GM12878 (cell line): ENCODE measurements at regions not wholly inside any gene's neighbourhood (a gene's known extent, or its start where the extent isn't known, plus 50 kb on each side); places are given as distances from the start of the nearest gene placed in this dataset.

Experiments used
- ATAC-seq: fragments of 200-7000 bp; cut with Tn5 transposase; 3 replicates; pipeline ENCODE4 v1.9.1; 2020; ENCODE audit warnings: mild to moderate bottlenecking, moderate library complexity
- BruUV-seq: library from RNA; stranded (reverse); fragments of 400-500 nt; replicated peaks from 2 replicates; lab custom pipeline; 2021; lab: Mats Ljungman, UMichigan
- CTCF ChIA-PET: fragments of 300-600 bp; sonication (Branson Sonifier 250); formaldehyde crosslinking; extraction: SDS; loops from one replicate; lab custom pipeline; 2021; ENCODE audit warnings: inconsistent platforms; lab: Yijun Ruan, JAX
- POLR2A ChIA-PET: fragments of 350-600 bp; formaldehyde crosslinking; extraction: SDS; loops from one replicate; lab custom pipeline; 2021; ENCODE audit warnings: inconsistent platforms; lab: Charles Lee
- RAD21 ChIA-PET: fragments of 300-600 bp; sonication (Branson Sonifier 250); formaldehyde crosslinking; loops from one replicate; lab custom pipeline; 2023; ENCODE audit warnings: antibody characterized with exemption; ENCODE audit not compliant: unreplicated experiment; lab: Charles Lee
- SMC1A ChIA-PET: fragments of 300-600 bp; sonication (Branson Sonifier 250); formaldehyde crosslinking; loops from one replicate; lab custom pipeline; 2023; ENCODE audit not compliant: unreplicated experiment, uncharacterized antibody; lab: Charles Lee
- DNase-seq: peaks from one replicate; pipeline ENCODE4 v3.0.0-alpha.2; 2011; ENCODE audit warnings: low read depth, low spot score
- FAIRE-seq: peaks from 3 replicates; lab custom pipeline; 2011; peaks lifted over from hg19 to GRCh38; lab: Jason Lieb, UNC
- H2AFZ ChIP-seq: 2 replicates; pipeline ENCODE4 v1.6.0; 2011; ENCODE audit warnings: low read depth, low read length, control low read depth; ENCODE audit not compliant: control insufficient read depth
- H3K27ac ChIP-seq: 2 replicates; pipeline ENCODE4 v1.5.1; 2011; ENCODE audit warnings: control low read depth; ENCODE audit not compliant: control insufficient read depth, insufficient read depth
- H3K27me3 ChIP-seq, 2 experiments: replicated peaks in 1 of 2; 2 replicates each; pipeline versions ENCODE4 v1.6.0 to v1.6.1; 2011; ENCODE audit warnings: low read length in 1 of 2; ENCODE audit not compliant: control insufficient read depth in 2 of 2, insufficient read depth in 2 of 2
- H3K36me3 ChIP-seq, 2 experiments: 2 replicates each; pipeline ENCODE4 v1.5.1; 2011; ENCODE audit warnings: low read length in 1 of 2; ENCODE audit not compliant: control insufficient read depth in 2 of 2, insufficient read depth in 2 of 2
- H3K4me1 ChIP-seq: 2 replicates; pipeline ENCODE4 v1.6.1; 2011; ENCODE audit warnings: mild to moderate bottlenecking, low read length, moderate library complexity, mixed read lengths; ENCODE audit not compliant: control insufficient read depth, insufficient read depth
- H3K4me2 ChIP-seq: 2 replicates; pipeline ENCODE4 v1.6.0; 2011; ENCODE audit warnings: control low read depth; ENCODE audit not compliant: control insufficient read depth, insufficient read depth
- H3K4me3 ChIP-seq: fragments of 200-600 bp; sonication (generic); 2 replicates; pipeline ENCODE4 v1.5.1; 2016
- H3K79me2 ChIP-seq: 2 replicates; pipeline ENCODE4 v1.6.0; 2011; ENCODE audit warnings: low read length; ENCODE audit not compliant: control insufficient read depth, insufficient read depth
- H3K9ac ChIP-seq: 2 replicates; pipeline ENCODE4 v1.8.0; 2011; ENCODE audit warnings: low read length, control low read depth, mixed read lengths; ENCODE audit not compliant: control insufficient read depth, insufficient read depth
- H3K9me3 ChIP-seq: replicated peaks from 3 replicates; pipeline ENCODE4 v1.5.1; 2011; ENCODE audit warnings: mild to moderate bottlenecking, low read length; ENCODE audit not compliant: control insufficient read depth, insufficient read depth
- H4K20me1 ChIP-seq: 2 replicates; pipeline ENCODE4 v1.6.0; 2011; ENCODE audit not compliant: control insufficient read depth, insufficient read depth
- BCL11A ChIP-seq: IDR thresholded peaks from 2 replicates; pipeline ENCODE4 v1.6.1; 2011; ENCODE audit warnings: low read depth, low read length
- BHLHE40 ChIP-seq, 2 experiments: fragments of 450-650 bp in 1 of 2; IDR thresholded peaks; 2 replicates each; pipeline ENCODE4 v1.6.1; 2011 to 2017; ENCODE audit warnings: low read depth in 2 of 2, borderline replicate concordance in 1 of 2, improper control_type of control experiment in 1 of 2, low read length in 1 of 2, mild to moderate bottlenecking in 1 of 2
- CBFB ChIP-seq: IDR thresholded peaks from 2 replicates; pipeline ENCODE4 v1.6.1; 2016; ENCODE audit warnings: antibody characterized with exemption, low read depth
- CEBPB ChIP-seq, 2 experiments: fragments of 150-350 bp in 1 of 2; IDR thresholded peaks; 2 replicates each; pipeline ENCODE4 v1.6.1; 2012 to 2014; ENCODE audit warnings: low read depth in 2 of 2, low read length in 2 of 2, borderline replicate concordance in 1 of 2, inconsistent platforms in 1 of 2
- ESRRA ChIP-seq: IDR thresholded peaks from 2 replicates; pipeline ENCODE4 v1.6.1; 2012; ENCODE audit warnings: mild to moderate bottlenecking, low read length, improper control_type of control experiment
- MTA2 ChIP-seq: fragments of 450-650 bp; IDR thresholded peaks from 2 replicates; pipeline ENCODE4 v1.6.1; 2016; ENCODE audit warnings: low read depth, mild to moderate bottlenecking, moderate library complexity
- NR2C1 ChIP-seq: fragments of 450-650 bp; IDR thresholded peaks from 2 replicates; pipeline ENCODE4 v1.6.1; 2017; ENCODE audit warnings: antibody characterized with exemption, mild to moderate bottlenecking, moderate library complexity
- PAX5 ChIP-seq: IDR thresholded peaks from 2 replicates; pipeline ENCODE4 v1.6.1; 2011; ENCODE audit warnings: low read depth, low read length, borderline replicate concordance
- PKNOX1 ChIP-seq: fragments of 450-650 bp; IDR thresholded peaks from 2 replicates; pipeline ENCODE4 v1.6.1; 2016; ENCODE audit warnings: mild to moderate bottlenecking
- POLR2AphosphoS2 ChIP-seq: IDR thresholded peaks from 2 replicates; pipeline ENCODE4 v1.6.1; 2011; ENCODE audit warnings: low read depth, mild to moderate bottlenecking, low read length, improper control_type of control experiment, moderate library complexity
- RBBP5 ChIP-seq: fragments of 200-600 bp; sonication (generic); conservative IDR thresholded peaks from 2 replicates; pipeline ENCODE4 v1.6.1; 2016
- SREBF2 ChIP-seq: IDR thresholded peaks from 2 replicates; pipeline ENCODE4 v1.6.1; 2012; ENCODE audit warnings: mild to moderate bottlenecking, low read length
- SUPT20H ChIP-seq: IDR thresholded peaks from 2 replicates; pipeline ENCODE4 v1.6.1; 2011; ENCODE audit warnings: low read depth, mild to moderate bottlenecking, low read length, moderate library complexity, borderline replicate concordance; ENCODE audit not compliant: control insufficient read depth
- USF2 ChIP-seq: IDR thresholded peaks from 2 replicates; pipeline ENCODE4 v1.6.1; 2011; ENCODE audit warnings: low read depth, low read length, improper control_type of control experiment, borderline replicate concordance
- ZNF217 ChIP-seq: fragments of 450-650 bp; IDR thresholded peaks from 2 replicates; pipeline ENCODE4 v1.6.1; 2017; ENCODE audit warnings: antibody characterized with exemption, mild to moderate bottlenecking
- ZSCAN29 ChIP-seq: fragments of 450-650 bp; IDR thresholded peaks from 2 replicates; pipeline ENCODE4 v1.6.1; 2017; ENCODE audit warnings: mild to moderate bottlenecking, moderate library complexity
- WGBS: methylation state at CpG from one replicate; pipeline ENCODE4 v1.1.6; 2016; ENCODE audit warnings: low lambda C conversion rate; ENCODE audit not compliant: insufficient replicate concordance, insufficient coverage; ENCODE audit errors: missing lambda C conversion rate; 5-methylcytosine and 5-hydroxymethylcytosine counted together
- in situ Hi-C: fragments of 300-500 bp; cut with MboI; formaldehyde crosslinking; loops from 9 replicates; pipeline ENCODE4 v1.14.3; 2018; ENCODE audit warnings: mixed read lengths
- intact Hi-C: fragments of 100-400 bp; cut with micrococcal nuclease; formaldehyde crosslinking; loops from one replicate; pipeline ENCODE4 v1.14.2; 2022; ENCODE audit not compliant: unreplicated experiment

- CTCF ChIA-PET, result no interaction called here
- DNase-seq (no peak), FAIRE-seq (no peak), ATAC-seq (no peak)
- 26% methylated on average over 10 of the region's 10 CpGs for WGBS
- RAD21 ChIA-PET, result no interaction called here
- SMC1A ChIA-PET, result no interaction called here
- no peak overlapping the region for H3K4me3 ChIP-seq
- no peak overlapping the region for H3K27ac ChIP-seq
- no peaks in the 10 kb centered on the region for H3K4me1 ChIP-seq
- POLR2A ChIA-PET, result no interaction called here
- no peaks in the 10 kb centered on the region; the same call in 2 of the 3 replicates for H3K9me3 ChIP-seq
- H3K27me3 ChIP-seq, result no peaks in the 10 kb centered on the region
- no peaks in the 10 kb centered on the region for H3K79me2 ChIP-seq
- H4K20me1 ChIP-seq, result no peaks in the 10 kb centered on the region
- in situ Hi-C loops (no loop called here), intact Hi-C loops (no loop called here)
- no peaks in the 10 kb centered on the region for H3K36me3 ChIP-seq
- BruUV-seq, result no TSS peak
- H2AFZ ChIP-seq, result no peak overlapping the region
- H3K9ac ChIP-seq, result no peak overlapping the region
- no peak overlapping the region for H3K4me2 ChIP-seq
- TF ChIP-seq USF2 (no peak), SUPT20H (no peak), PAX5 (no peak)
- TF ChIP-seq, all 136 proteins: peak for 0
Observed at GRCh38 chr22:47795477-47796127, 1033.2 kb downstream of the TBC1D22A start.

- no peaks in the 10 kb centered on the region for H3K79me2 ChIP-seq
- ChIA-PET RAD21 (no interaction called here), CTCF (no interaction called here), POLR2A (no interaction called here), SMC1A (no interaction called here)
- no peak overlapping the region for H2AFZ ChIP-seq
- no peak overlapping the region for H3K27ac ChIP-seq
- WGBS, result 30% methylated on average over 10 of the region's 10 CpGs
- no peaks in the 10 kb centered on the region for H4K20me1 ChIP-seq
- intact Hi-C loops (no loop called here), in situ Hi-C loops (no loop called here)
- no peaks in the 10 kb centered on the region for H3K36me3 ChIP-seq
- no peaks in the 10 kb centered on the region; the same call in 2 of the 3 replicates for H3K9me3 ChIP-seq
- H3K4me3 ChIP-seq, result no peak overlapping the region
- H3K4me2 ChIP-seq, result no peak overlapping the region
- no peak overlapping the region for H3K9ac ChIP-seq
- FAIRE-seq (no peak), DNase-seq (no peak), ATAC-seq (no peak)
- BruUV-seq, result no TSS peak
- no peaks in the 10 kb centered on the region for H3K27me3 ChIP-seq
- H3K4me1 ChIP-seq, result no peaks in the 10 kb centered on the region
- TF ChIP-seq POLR2AphosphoS2, result no peak
- TF ChIP-seq RBBP5, result no peak
- TF ChIP-seq MTA2, result no peak
- no peak for TF ChIP-seq PAX5
- TF ChIP-seq ZSCAN29, result no peak
- TF ChIP-seq ZNF217, result no peak
- TF ChIP-seq CEBPB (IDR thresholded peaks at IDR 0.05; ENCODE audit: borderline replicate concordance in 1 of 2, low read depth in 2 of 2, low read length in 2 of 2), result no peak
- TF ChIP-seq BCL11A, result no peak
- TF ChIP-seq ESRRA, result no peak
- TF ChIP-seq BHLHE40 (IDR thresholded peaks at IDR 0.05; ENCODE audit: borderline replicate concordance in 1 of 2, low read depth in 2 of 2, low read length in 1 of 2), result no peak
- no peak for TF ChIP-seq USF2
- TF ChIP-seq NR2C1, result no peak
- TF ChIP-seq SREBF2, result no peak
- TF ChIP-seq CBFB, result no peak
- no peak for TF ChIP-seq PKNOX1
Observed at GRCh38 chr22:47794851-47795250, 1032.4 kb downstream of the TBC1D22A start.
